Fibroblast of lung (primary cell): ENCODE measurements at regions not wholly inside any gene's neighbourhood (a gene's known extent, or its start where the extent isn't known, plus 50 kb on each side); places are given as distances from the start of the nearest gene placed in this dataset.

Source experiments
- DNase-seq, 2 donors: peaks; one replicate each; pipeline versions ENCODE4 v3.0.0 to v3.0.0-alpha.2; 2010; ENCODE audit warnings: low read depth in 2 of 2
- H2AFZ ChIP-seq: 2 replicates; pipeline ENCODE4 v1.5.1; 2012; ENCODE audit warnings: low read length, control low read depth, inconsistent platforms
- H3K27ac ChIP-seq: 2 replicates; pipeline ENCODE4 v1.5.1; 2011; ENCODE audit warnings: low read length, control low read depth; ENCODE audit not compliant: insufficient read depth
- H3K27me3 ChIP-seq: 2 replicates; pipeline ENCODE4 v1.5.1; 2011; ENCODE audit warnings: mild to moderate bottlenecking, low read length; ENCODE audit not compliant: control insufficient read depth, insufficient read depth
- H3K36me3 ChIP-seq: 2 replicates; pipeline ENCODE4 v1.5.1; 2011; ENCODE audit warnings: low read length; ENCODE audit not compliant: control insufficient read depth, insufficient read depth
- H3K4me1 ChIP-seq: 2 replicates; pipeline ENCODE4 v1.5.1; 2011; ENCODE audit warnings: low read length; ENCODE audit not compliant: control insufficient read depth, insufficient read depth; ENCODE audit errors: extremely low read depth
- H3K4me2 ChIP-seq: 2 replicates; pipeline ENCODE4 v1.5.1; 2011; ENCODE audit warnings: low read length, control low read depth; ENCODE audit not compliant: insufficient read depth; ENCODE audit errors: extremely low read depth
- H3K4me3 ChIP-seq, 4 experiments: fragments of 200-600 bp in 1 of 4; sonication (generic) in 1 of 4; replicated peaks in 1 of 4; 2 replicates each; pipeline ENCODE4 v1.5.1; 2011 to 2016; ENCODE audit warnings: low read length in 4 of 4, low read depth in 3 of 4, mild to moderate bottlenecking in 3 of 4, control low read depth in 2 of 4, inconsistent platforms in 1 of 4, mixed read lengths in 1 of 4; ENCODE audit not compliant: insufficient read depth in 1 of 4; ENCODE audit errors: control extremely low read depth in 1 of 4
- H3K79me2 ChIP-seq: 2 replicates; pipeline ENCODE4 v1.5.1; 2012; ENCODE audit warnings: mild to moderate bottlenecking, low read length, inconsistent platforms; ENCODE audit not compliant: control insufficient read depth, insufficient read depth
- H3K9ac ChIP-seq: 2 replicates; pipeline ENCODE4 v1.5.1; 2011; ENCODE audit warnings: mild to moderate bottlenecking, low read length, control low read depth; ENCODE audit not compliant: insufficient read depth
- H3K9me3 ChIP-seq: 2 replicates; pipeline ENCODE4 v1.5.1; 2012; ENCODE audit warnings: low read depth, low read length; ENCODE audit not compliant: control insufficient read depth, insufficient read depth
- H4K20me1 ChIP-seq: 2 replicates; pipeline ENCODE4 v1.5.1; 2011; ENCODE audit warnings: low read length; ENCODE audit not compliant: control insufficient read depth, insufficient read depth; ENCODE audit errors: extremely low read depth
- EZH2 ChIP-seq: IDR thresholded peaks from 2 replicates; pipeline ENCODE4 v1.5.1; 2012; ENCODE audit warnings: low read length, control low read depth, mild to moderate bottlenecking; ENCODE audit errors: missing control alignments
- TF ChIP-seq, protein P1 (sequence below), 2 donors: IDR thresholded peaks in 1 of 2; conservative IDR thresholded peaks in 1 of 2; 1 replicate in 1 of 2; 2 replicates in 1 of 2; pipeline ENCODE4 v1.5.1; 2011 to 2012; ENCODE audit warnings: low read length in 2 of 2, control low read depth in 1 of 2, inconsistent platforms in 1 of 2, low read depth in 1 of 2, mild to moderate bottlenecking in 1 of 2

DNA sequence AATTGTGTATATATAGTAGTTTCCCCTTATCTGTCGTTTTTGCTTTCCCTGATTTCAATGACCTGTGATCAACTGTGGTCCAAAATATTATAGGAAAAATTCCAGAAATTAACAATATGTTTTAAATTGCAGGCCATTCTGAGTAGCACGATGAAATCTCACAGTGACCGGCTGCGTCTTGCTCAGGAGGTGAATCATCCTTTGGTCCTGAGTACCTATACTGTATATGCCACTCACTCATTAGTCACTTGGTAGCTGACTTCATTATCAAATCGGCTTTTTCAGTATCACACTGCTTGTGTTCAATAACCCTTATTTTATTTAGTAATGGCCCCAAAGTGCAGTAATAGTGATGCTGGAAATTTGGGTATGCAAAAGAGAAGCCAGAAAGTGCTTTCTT, 728.3 kb upstream of the EYS start:
- Histone ChIP-seq H3K27ac (no peak overlapping the region), H3K27me3 (no peaks in the 10 kb centered on the region), H3K36me3 (no peaks in the 10 kb centered on the region), H3K4me1 (no peaks in the 10 kb centered on the region), H3K9me3 (no peaks in the 10 kb centered on the region), H3K79me2 (no peaks in the 10 kb centered on the region), H3K9ac (no peak overlapping the region), H3K4me2 (no peak overlapping the region), H2AFZ (no peak overlapping the region), H4K20me1 (no peaks in the 10 kb centered on the region), H3K4me3 (no peak overlapping the region)
- no peak for DNase-seq
- TF ChIP-seq EZH2 = no peak
- TF ChIP-seq, protein P1, sequence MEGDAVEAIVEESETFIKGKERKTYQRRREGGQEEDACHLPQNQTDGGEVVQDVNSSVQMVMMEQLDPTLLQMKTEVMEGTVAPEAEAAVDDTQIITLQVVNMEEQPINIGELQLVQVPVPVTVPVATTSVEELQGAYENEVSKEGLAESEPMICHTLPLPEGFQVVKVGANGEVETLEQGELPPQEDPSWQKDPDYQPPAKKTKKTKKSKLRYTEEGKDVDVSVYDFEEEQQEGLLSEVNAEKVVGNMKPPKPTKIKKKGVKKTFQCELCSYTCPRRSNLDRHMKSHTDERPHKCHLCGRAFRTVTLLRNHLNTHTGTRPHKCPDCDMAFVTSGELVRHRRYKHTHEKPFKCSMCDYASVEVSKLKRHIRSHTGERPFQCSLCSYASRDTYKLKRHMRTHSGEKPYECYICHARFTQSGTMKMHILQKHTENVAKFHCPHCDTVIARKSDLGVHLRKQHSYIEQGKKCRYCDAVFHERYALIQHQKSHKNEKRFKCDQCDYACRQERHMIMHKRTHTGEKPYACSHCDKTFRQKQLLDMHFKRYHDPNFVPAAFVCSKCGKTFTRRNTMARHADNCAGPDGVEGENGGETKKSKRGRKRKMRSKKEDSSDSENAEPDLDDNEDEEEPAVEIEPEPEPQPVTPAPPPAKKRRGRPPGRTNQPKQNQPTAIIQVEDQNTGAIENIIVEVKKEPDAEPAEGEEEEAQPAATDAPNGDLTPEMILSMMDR (conservative IDR thresholded peaks at IDR 0.05 in 1 of 2, IDR thresholded peaks at IDR 0.05 in 1 of 2; ENCODE audit: low read depth in 1 of 2, low read length in 2 of 2) = no peak

GRCh38 chr6:66429210-66429609, 722.2 kb upstream of the EYS start:
- Histone ChIP-seq H3K4me1 (no peaks in the 10 kb centered on the region), H3K9ac (no peak overlapping the region), H2AFZ (no peak overlapping the region), H3K27ac (no peak overlapping the region), H3K4me2 (no peak overlapping the region), H4K20me1 (no peaks in the 10 kb centered on the region), H3K79me2 (no peaks in the 10 kb centered on the region), H3K36me3 (no peaks in the 10 kb centered on the region), H3K9me3 (no peaks in the 10 kb centered on the region), H3K27me3 (no peaks in the 10 kb centered on the region), H3K4me3 (no peak overlapping the region)
- TF ChIP-seq, protein P1 (conservative IDR thresholded peaks at IDR 0.05 in 1 of 2, IDR thresholded peaks at IDR 0.05 in 1 of 2; ENCODE audit: low read depth in 1 of 2, low read length in 2 of 2) = no peak
- TF ChIP-seq EZH2 = no peak
- DNase-seq = peak in 1 of 2 donors; percentile 94

DNA sequence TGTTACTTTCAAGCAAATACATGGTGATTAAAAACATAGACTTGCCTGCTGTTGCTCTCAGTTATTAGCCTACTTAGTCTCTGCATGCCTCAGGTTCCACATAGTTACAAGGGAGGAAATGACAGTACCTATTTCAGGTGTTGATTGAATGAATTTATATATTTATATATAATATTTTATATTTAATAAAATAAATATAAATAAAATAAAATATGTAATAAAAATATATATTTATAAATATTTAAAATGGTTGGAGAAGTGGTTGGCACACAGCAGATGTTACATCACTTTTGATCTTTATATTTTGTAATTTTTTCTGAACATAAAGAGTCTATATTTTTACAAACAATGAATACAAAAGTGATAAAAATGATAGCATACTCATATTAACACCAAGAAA, 716.0 kb upstream of the EYS start:
- Histone ChIP-seq H2AFZ (no peak overlapping the region), H3K4me3 (no peak overlapping the region), H3K36me3 (no peaks in the 10 kb centered on the region), H3K27ac (no peak overlapping the region), H3K9me3 (no peaks in the 10 kb centered on the region), H3K27me3 (no peaks in the 10 kb centered on the region), H3K4me1 (no peaks in the 10 kb centered on the region), H3K4me2 (no peak overlapping the region), H4K20me1 (no peaks in the 10 kb centered on the region), H3K79me2 (no peaks in the 10 kb centered on the region), H3K9ac (no peak overlapping the region)
- TF ChIP-seq, protein P1 (conservative IDR thresholded peaks at IDR 0.05 in 1 of 2, IDR thresholded peaks at IDR 0.05 in 1 of 2; ENCODE audit: low read depth in 1 of 2, low read length in 2 of 2) = no peak
- no peak for TF ChIP-seq EZH2
- no peak for DNase-seq
